Heart left ventricle (tissue), 13 donors: ENCODE measurements at regions not wholly inside any gene's neighbourhood (a gene's known extent, or its start where the extent isn't known, plus 50 kb on each side); places are given as distances from the start of the nearest gene placed in this dataset.

Experiments used
- CTCF ChIP-seq, 12 donors: fragments of 200-600 bp; sonication (generic) in 4 of 12; IDR thresholded peaks; one replicate each; pipeline versions ENCODE4 v1.5.0 to v1.8.0; 2018 to 2022; ENCODE audit warnings: antibody characterized with exemption in 12 of 12, mild to moderate bottlenecking in 5 of 12
- POLR2A ChIP-seq, 2 donors: fragments of 450-650 bp; IDR thresholded peaks; one replicate each; pipeline ENCODE4 v1.6.1; 2017; ENCODE audit warnings: antibody characterized with exemption in 2 of 2, mild to moderate bottlenecking in 2 of 2, moderate library complexity in 2 of 2
- donor health status: ischemic (EF 13 %, LVEDD 7.1; RV severe dilation, severe dysfunction).
- donor health status: DM: no; HTN: yes; CAD: no.
- donor health status: DM: no; HTN: no; CAD: no.
- donor health status: ischemic (EF 25% LVEDD 6.9; RV normal size, moderate dysfunction).
- donor health status: ischemic (EF 25% LVEDD 5.7; RV mildly dilated, moderate dysfunction).
- donor health status: ischemic (EF 35%, LVEDD 5.7; RV mildly dilated, moderate dysfunction).
- donor health status: nonischemic (EF 11% LVEDD 7.7; RV severe dilation, severe dysfunction).
- donor health status: DM: yes; HTN: yes; CAD: no.
- donor health status: PGD.
- donor health status: ischemic (EF 29% LVEDD 5.4; RV normal size, mild dysfunction).
- donor health status: nonischemic (EF 23%, LVEDD 6.1; RV moderate dilation, normal function).

GRCh38 chr7:114151777-114152176, 233.0 kb upstream of the PPP1R3A start:
- TF ChIP-seq CTCF (IDR thresholded peaks at IDR 0.05), result no peak
- TF ChIP-seq POLR2A (IDR thresholded peaks at IDR 0.05), result no peak
